SK-N-MC (cell line): ENCODE measurements at regions not wholly inside any gene's neighbourhood (a gene's known extent, or its start where the extent isn't known, plus 50 kb on each side); places are given as distances from the start of the nearest gene placed in this dataset.

ENCODE experiments used
- DNase-seq: peaks from one replicate; pipeline ENCODE4 v3.0.0-alpha.2; 2011; ENCODE audit warnings: low read depth, low spot score
- H3K27ac ChIP-seq: fragments of 200-600 bp; sonication (generic); 2 replicates; pipeline ENCODE4 v1.5.1; 2016; ENCODE audit warnings: mixed run types
- H3K36me3 ChIP-seq: fragments of 200-600 bp; sonication (generic); 2 replicates; pipeline ENCODE4 v1.6.1; 2017; ENCODE audit warnings: antibody characterized with exemption, low read length, mixed read lengths; ENCODE audit not compliant: insufficient read depth
- H3K4me3 ChIP-seq: fragments of 200-600 bp; sonication (generic); 2 replicates; pipeline ENCODE4 v1.5.1; 2016
- H3K9ac ChIP-seq: fragments of 200-600 bp; sonication (generic); 2 replicates; pipeline ENCODE4 v1.8.0; 2017; ENCODE audit warnings: mixed run types, mixed read lengths; ENCODE audit not compliant: insufficient read length
- H3K9me3 ChIP-seq: fragments of 200-600 bp; sonication (generic); 2 replicates; pipeline ENCODE4 v1.6.1; 2017; ENCODE audit warnings: low read depth, mild to moderate bottlenecking, antibody characterized with exemption, low read length, moderate library complexity, mixed read lengths
- EZH2 ChIP-seq: fragments of 200-600 bp; sonication (generic); IDR thresholded peaks from one replicate; pipeline ENCODE4 v1.6.1; 2017; ENCODE audit warnings: antibody characterized with exemption
- FOXP2 ChIP-seq: optimal IDR thresholded peaks from 2 replicates; pipeline ENCODE3; 2011; ENCODE audit warnings: mild to moderate bottlenecking, moderate library complexity; ENCODE audit not compliant: insufficient read depth; ENCODE audit errors: extremely low read length, control extremely low read depth
- POLR2AphosphoS5 ChIP-seq: IDR thresholded peaks from 2 replicates; pipeline ENCODE4 v1.6.1; 2012; ENCODE audit warnings: mild to moderate bottlenecking, low read depth, low read length, borderline replicate concordance

GRCh38 chr5:2575871-2576270, 175.6 kb downstream of the IRX2 start:
- no peaks in the 10 kb centered on the region for H3K9me3 ChIP-seq
- H3K27ac ChIP-seq = no peak overlapping the region
- no peak for DNase-seq
- H3K36me3 ChIP-seq = no peaks in the 10 kb centered on the region
- TF ChIP-seq EZH2 (no peak), POLR2AphosphoS5 (no peak), FOXP2 (no peak)
- H3K9ac ChIP-seq = no peak overlapping the region
- H3K4me3 ChIP-seq = no peak overlapping the region

- H3K4me3 ChIP-seq = no peak overlapping the region
- no peak overlapping the region for H3K9ac ChIP-seq
- DNase-seq = no peak
- TF ChIP-seq EZH2 (no peak), FOXP2 (no peak), POLR2AphosphoS5 (no peak)
- H3K27ac ChIP-seq = no peak overlapping the region
- H3K36me3 ChIP-seq = no peaks in the 10 kb centered on the region
- H3K9me3 ChIP-seq = no peaks in the 10 kb centered on the region
Measured at GRCh38 chr5:2575292-2575691, 176.2 kb downstream of the IRX2 start.

GRCh38 chr5:2574155-2574554, 177.3 kb downstream of the IRX2 start:
- H3K9ac ChIP-seq = no peak overlapping the region
- TF ChIP-seq FOXP2 (no peak), EZH2 (no peak), POLR2AphosphoS5 (no peak)
- DNase-seq = no peak
- no peaks in the 10 kb centered on the region for H3K9me3 ChIP-seq
- H3K36me3 ChIP-seq = no peaks in the 10 kb centered on the region
- H3K4me3 ChIP-seq = no peak overlapping the region
- no peak overlapping the region for H3K27ac ChIP-seq

GRCh38 chr5:2570586-2570985, 180.9 kb downstream of the IRX2 start:
- no peak overlapping the region for H3K4me3 ChIP-seq
- H3K36me3 ChIP-seq = no peaks in the 10 kb centered on the region
- H3K27ac ChIP-seq = no peak overlapping the region
- no peak overlapping the region for H3K9ac ChIP-seq
- TF ChIP-seq FOXP2 = no peak
- no peak for TF ChIP-seq POLR2AphosphoS5
- no peak for TF ChIP-seq EZH2
- no peaks in the 10 kb centered on the region for H3K9me3 ChIP-seq
- no peak for DNase-seq

GRCh38 chr5:2569774-2570542, 181.5 kb downstream of the IRX2 start:
- H3K27ac ChIP-seq = no peak overlapping the region
- H3K9ac ChIP-seq = no peak overlapping the region
- no peaks in the 10 kb centered on the region for H3K36me3 ChIP-seq
- TF ChIP-seq POLR2AphosphoS5 (no peak), FOXP2 (no peak), EZH2 (no peak)
- no peaks in the 10 kb centered on the region for H3K9me3 ChIP-seq
- DNase-seq = no peak
- no peak overlapping the region for H3K4me3 ChIP-seq

- Histone ChIP-seq H3K4me3 (no peak overlapping the region), H3K9ac (no peak overlapping the region), H3K9me3 (no peaks in the 10 kb centered on the region), H3K36me3 (no peaks in the 10 kb centered on the region), H3K27ac (no peak overlapping the region)
- no peak for DNase-seq
- TF ChIP-seq FOXP2 (no peak), EZH2 (no peak), POLR2AphosphoS5 (no peak)
Measured at GRCh38 chr5:2569176-2569575, 182.3 kb downstream of the IRX2 start.

GRCh38 chr5:2566284-2566683, 185.2 kb downstream of the IRX2 start:
- TF ChIP-seq POLR2AphosphoS5 (no peak), EZH2 (no peak), FOXP2 (no peak)
- no peak for DNase-seq
- Histone ChIP-seq H3K9ac (no peak overlapping the region), H3K27ac (no peak overlapping the region), H3K36me3 (no peaks in the 10 kb centered on the region), H3K9me3 (no peaks in the 10 kb centered on the region), H3K4me3 (no peak overlapping the region)

GRCh38 chr5:2565147-2565546, 186.3 kb downstream of the IRX2 start:
- no peaks in the 10 kb centered on the region for H3K9me3 ChIP-seq
- no peak for TF ChIP-seq FOXP2
- TF ChIP-seq POLR2AphosphoS5 = no peak
- TF ChIP-seq EZH2 = no peak
- no peaks in the 10 kb centered on the region for H3K36me3 ChIP-seq
- H3K4me3 ChIP-seq = no peak overlapping the region
- H3K9ac ChIP-seq = no peak overlapping the region
- DNase-seq = no peak
- no peak overlapping the region for H3K27ac ChIP-seq

GRCh38 chr5:2563046-2563445, 188.4 kb downstream of the IRX2 start:
- Histone ChIP-seq H3K9me3 (no peaks in the 10 kb centered on the region), H3K4me3 (no peak overlapping the region), H3K36me3 (no peaks in the 10 kb centered on the region), H3K9ac (no peak overlapping the region), H3K27ac (no peak overlapping the region)
- no peak for DNase-seq
- no peak for TF ChIP-seq POLR2AphosphoS5
- no peak for TF ChIP-seq FOXP2
- no peak for TF ChIP-seq EZH2
